DND-41 (cell line): ENCODE measurements at regions not wholly inside any gene's neighbourhood (a gene's known extent, or its start where the extent isn't known, plus 50 kb on each side); places are given as distances from the start of the nearest gene placed in this dataset.

Experiments
- EZH2 ChIP-seq: IDR thresholded peaks from 3 replicates; pipeline ENCODE4 v1.6.1; 2012; ENCODE audit warnings: borderline replicate concordance, low read depth, mild to moderate bottlenecking, moderate library complexity, low read length, inconsistent platforms; ENCODE audit not compliant: severe bottlenecking
- TF ChIP-seq, protein P1 (sequence below): IDR thresholded peaks from 2 replicates; pipeline ENCODE4 v1.5.1; 2012; ENCODE audit warnings: borderline replicate concordance, low read length, moderate library complexity, mild to moderate bottlenecking; ENCODE audit not compliant: poor library complexity, severe bottlenecking; ENCODE audit errors: extremely low read depth

DNA sequence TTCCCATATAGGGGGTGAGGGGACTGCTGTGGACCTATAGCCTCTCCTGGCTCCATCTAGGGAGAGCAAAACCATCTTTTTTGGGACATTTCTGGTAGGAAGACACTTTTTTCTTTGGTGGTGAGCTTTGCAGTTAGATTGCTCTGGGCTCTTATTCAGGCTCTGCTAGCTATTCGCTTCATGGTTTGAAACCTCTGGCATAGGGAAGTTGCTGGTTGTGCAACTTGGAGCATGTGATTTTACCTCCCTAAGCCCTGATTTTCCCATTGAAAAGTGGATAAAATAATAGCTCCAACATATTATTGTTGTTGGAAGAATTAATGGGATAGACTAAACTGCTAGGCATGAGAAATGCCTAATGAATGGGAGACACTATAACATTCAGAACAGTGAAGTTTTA is 69.6 kb downstream of the CYP26A1 start:
- TF ChIP-seq, protein P1, sequence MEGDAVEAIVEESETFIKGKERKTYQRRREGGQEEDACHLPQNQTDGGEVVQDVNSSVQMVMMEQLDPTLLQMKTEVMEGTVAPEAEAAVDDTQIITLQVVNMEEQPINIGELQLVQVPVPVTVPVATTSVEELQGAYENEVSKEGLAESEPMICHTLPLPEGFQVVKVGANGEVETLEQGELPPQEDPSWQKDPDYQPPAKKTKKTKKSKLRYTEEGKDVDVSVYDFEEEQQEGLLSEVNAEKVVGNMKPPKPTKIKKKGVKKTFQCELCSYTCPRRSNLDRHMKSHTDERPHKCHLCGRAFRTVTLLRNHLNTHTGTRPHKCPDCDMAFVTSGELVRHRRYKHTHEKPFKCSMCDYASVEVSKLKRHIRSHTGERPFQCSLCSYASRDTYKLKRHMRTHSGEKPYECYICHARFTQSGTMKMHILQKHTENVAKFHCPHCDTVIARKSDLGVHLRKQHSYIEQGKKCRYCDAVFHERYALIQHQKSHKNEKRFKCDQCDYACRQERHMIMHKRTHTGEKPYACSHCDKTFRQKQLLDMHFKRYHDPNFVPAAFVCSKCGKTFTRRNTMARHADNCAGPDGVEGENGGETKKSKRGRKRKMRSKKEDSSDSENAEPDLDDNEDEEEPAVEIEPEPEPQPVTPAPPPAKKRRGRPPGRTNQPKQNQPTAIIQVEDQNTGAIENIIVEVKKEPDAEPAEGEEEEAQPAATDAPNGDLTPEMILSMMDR = no peak
- TF ChIP-seq EZH2 = no peak
